GM21381 (cell line): ENCODE measurements at regions not wholly inside any gene's neighbourhood (a gene's known extent, or its start where the extent isn't known, plus 50 kb on each side); places are given as distances from the start of the nearest gene placed in this dataset.
"Not testable (repeated sequence)": the region's sequence is repeated elsewhere in the genome, so short reads cannot be mapped to it uniquely, and the experiment has no call there.

ENCODE experiments used
- ATAC-seq: cut with Tn5 transposase; IDR thresholded peaks from one replicate; pipeline ENCODE4 v1.9.1; 2021; ENCODE audit warnings: mild to moderate bottlenecking, moderate library complexity; ENCODE audit not compliant: unreplicated experiment

DNA sequence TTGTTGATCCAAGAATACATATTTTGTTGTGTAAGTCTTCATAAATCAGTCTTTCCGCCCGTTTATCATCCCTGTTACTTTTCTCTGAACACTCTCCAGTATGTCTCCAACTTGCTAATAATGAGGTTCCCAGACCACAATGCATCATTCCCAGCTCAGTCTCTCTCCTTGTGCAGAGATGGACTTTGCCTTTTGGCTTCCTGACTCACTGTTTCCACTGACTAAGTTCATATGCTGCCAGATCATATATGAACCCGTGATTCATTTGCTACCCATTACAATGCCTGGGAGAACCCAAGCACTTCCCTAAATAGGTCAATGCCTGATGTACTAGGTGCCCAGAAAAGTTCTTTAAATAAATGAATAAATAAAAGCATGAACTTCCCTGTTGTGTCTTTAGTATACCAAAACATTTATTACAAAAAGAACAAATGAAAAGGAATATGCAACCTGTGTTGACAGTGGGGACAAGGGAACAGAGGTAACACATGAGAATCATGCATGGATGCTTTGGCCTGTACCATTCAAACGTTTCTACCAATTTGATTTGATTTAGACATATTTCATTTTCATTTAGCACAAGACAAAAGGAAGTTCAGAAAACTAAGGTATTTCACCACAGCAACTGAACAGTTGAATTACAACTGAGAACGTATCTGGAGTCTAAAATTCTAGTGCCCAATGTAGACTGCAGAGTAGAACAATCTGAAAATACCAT is 215.4 kb upstream of the HNRNPA3 start:
- ATAC-seq = peak; percentile 52

- ATAC-seq = peak; percentile 9
These were observed 214.8 kb upstream of the HNRNPA3 start for GRCh38 chr2:176997792-176998169.

- ATAC-seq = peak; percentile 42
These were observed 213.3 kb upstream of the HNRNPA3 start for GRCh38 chr2:176999301-176999700.

GRCh38 chr2:177000061-177000714 is 212.4 kb upstream of the HNRNPA3 start:
- no peak for ATAC-seq

DNA sequence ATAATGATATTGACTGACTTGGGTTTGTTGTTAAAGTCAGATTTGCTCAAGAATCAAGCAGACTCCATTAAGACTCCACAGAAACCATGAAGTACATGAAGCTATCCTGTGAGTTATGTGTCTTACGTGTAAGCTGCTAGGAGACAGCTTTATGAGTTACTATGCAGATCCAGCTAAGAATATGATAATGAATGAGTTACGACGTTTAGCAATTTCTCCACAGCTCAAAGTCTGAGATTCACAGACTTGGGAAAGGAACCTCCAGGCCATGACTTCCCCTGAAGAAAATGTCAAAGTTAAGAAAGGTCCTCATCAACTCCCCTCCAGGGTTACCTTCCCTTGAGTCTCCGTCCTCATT is 211.9 kb upstream of the HNRNPA3 start:
- no peak for ATAC-seq

DNA sequence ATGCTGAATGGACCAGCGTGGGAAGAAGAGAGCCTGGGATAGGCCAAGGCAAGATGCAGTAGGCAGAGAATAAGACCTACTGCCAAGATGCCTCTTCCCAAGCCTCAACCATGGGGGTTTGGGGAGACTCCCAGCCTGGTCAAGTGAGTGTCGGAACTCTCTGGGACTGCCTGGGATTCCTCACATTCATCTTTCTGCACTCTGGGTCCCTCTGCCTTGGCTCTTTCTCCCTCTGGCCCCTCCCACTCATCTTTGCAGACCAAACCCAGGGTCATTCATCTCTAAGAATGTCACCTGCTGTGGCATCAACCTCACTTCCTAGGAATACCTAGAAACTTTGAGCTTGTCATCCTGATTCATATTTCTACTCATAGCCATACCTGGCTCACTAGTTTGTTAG is 211.3 kb upstream of the HNRNPA3 start:
- ATAC-seq = no peak

- no peak for ATAC-seq
These were observed 209.6 kb upstream of the HNRNPA3 start for GRCh38 chr2:177002983-177003382.

DNA sequence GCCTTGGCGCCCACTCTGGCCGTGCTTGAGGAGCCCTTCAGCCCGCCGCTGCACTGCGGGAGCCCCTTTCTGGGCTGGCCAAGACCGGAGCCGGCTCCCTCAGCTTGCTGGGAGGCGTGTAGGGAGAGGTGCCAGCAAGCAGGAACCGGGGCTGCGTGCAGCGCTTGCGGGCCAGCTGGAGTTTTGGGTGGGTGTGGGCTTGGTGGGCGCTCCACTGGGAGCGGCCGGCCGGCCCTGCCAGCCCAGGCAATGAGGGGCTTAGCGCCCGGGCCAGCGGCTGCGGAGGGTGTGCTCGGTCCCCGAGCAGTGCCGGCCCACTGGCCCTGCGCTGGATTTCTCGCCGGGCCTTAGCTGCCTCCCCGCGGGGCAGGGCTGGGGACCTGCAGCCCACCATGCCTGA is 204.9 kb upstream of the HNRNPA3 start:
- not testable (repeated sequence) for ATAC-seq

GRCh38 chr2:177008662-177009061 is 203.9 kb upstream of the HNRNPA3 start:
- ATAC-seq = not testable (repeated sequence)

GRCh38 chr2:177010146-177010545 is 202.4 kb upstream of the HNRNPA3 start:
- ATAC-seq = no peak

DNA sequence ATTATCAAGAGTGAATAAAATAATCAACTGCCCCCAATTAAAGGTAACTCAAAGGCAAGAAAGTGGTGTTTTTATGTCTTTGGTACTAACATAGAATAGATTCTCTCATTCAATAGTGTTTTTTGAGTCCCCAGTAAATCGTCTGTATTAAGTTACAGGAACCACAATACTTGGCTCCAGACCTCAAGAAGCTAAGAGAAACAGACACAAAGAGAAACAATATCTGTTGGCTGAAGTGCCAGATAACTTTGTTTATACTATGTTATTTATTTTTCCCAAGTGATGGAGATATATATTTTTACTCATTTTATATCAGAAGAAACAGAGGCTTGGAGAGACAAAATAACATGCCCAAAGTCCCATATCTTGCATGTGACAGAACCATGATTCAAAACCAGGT is 201.7 kb upstream of the HNRNPA3 start:
- no peak for ATAC-seq

DNA sequence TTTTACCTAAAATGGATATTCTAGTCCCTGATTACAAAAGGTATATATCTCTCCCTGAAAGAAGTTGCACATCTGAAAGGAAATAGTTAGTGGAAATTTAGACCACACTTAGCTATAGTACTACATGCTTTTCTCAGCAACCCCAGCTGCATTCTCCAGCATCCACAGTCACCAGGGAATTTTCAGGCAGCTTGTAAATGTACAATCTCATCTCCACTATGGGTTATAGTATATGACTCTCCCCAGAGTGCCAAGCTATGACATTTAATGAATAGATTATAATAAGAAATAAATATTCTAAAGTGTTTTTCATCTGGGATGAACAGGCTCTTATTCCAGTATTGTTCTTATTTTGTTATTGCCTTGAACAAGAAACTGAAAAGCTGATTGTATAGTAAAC is 197.6 kb upstream of the HNRNPA3 start:
- no peak for ATAC-seq

DNA sequence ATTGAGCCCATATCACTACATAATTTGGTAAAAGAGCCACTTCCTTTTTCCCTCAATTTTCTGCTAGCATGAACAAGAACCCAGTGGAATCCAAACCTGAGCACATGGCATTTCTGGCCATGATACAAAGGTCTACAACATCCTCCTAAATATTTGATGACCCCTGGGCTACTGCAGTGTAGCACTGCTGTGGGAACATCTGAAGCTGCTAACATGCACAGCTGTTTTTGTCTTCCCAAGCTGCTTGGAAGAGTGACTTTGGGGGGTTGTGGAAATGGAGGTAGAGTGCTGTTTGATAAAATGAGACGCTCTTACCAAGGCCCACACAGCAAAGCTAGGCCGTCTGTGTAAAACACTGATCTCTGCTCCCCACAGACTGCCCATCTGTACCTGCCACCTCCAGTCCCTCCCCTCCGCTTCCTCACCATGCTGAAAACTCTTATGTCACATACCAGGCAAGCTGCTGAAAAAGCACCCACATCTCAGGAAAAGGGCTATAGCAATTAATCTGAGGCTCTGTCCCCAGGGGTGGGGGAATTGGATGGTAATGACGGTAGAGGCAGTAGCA is 197.2 kb upstream of the HNRNPA3 start:
- ATAC-seq = no peak

- ATAC-seq = no peak
These were observed 192.0 kb upstream of the HNRNPA3 start for GRCh38 chr2:177020524-177021119.

- no peak for ATAC-seq
These were observed 190.8 kb upstream of the HNRNPA3 start for GRCh38 chr2:177021706-177022343.

DNA sequence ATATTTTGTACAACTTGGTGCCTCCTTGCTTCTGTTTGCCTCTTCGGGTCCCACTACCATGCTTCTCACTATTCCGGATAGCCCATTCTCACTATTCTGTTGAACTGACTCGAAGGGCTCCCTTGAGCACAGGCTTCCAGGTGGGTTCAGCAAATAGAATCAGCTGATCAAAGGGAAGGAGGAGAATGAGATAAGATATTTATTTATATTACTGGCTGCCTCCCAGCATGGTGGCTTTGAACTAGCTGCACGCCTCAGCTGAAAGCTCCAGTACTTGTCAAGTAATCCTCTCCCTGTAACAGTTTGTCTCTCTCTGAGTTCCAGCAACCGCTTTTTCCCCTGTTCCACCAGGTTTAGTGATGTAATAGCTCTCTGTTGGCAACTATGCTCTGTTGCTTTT is 187.8 kb upstream of the HNRNPA3 start:
- ATAC-seq = no peak

- no peak for ATAC-seq
These were observed 186.3 kb upstream of the HNRNPA3 start for GRCh38 chr2:177026253-177026652.

- no peak for ATAC-seq
These were observed 185.6 kb upstream of the HNRNPA3 start for GRCh38 chr2:177026956-177027355.

- ATAC-seq = no peak
These were observed 184.3 kb upstream of the HNRNPA3 start for GRCh38 chr2:177028296-177028695.

DNA sequence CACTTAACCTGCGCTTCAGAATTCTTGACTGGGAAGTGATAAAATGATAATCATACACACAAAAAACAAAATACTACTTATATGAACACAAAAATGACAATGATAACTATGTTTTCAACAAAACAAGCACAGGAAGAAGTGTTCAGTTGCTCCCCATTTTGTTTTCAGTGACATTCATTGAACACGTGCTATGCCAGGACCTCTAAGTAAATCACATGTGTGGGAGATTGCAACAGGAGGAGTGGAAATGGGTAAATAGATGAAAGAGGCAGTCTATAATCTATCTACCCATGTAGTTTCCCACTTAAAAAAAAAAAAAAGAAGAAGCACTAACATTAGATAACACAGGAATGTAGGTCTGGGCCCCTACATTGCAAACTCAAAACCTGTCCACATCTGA is 183.5 kb upstream of the HNRNPA3 start:
- ATAC-seq = no peak

- ATAC-seq = no peak
These were observed 183.1 kb upstream of the HNRNPA3 start for GRCh38 chr2:177029501-177029900.

DNA sequence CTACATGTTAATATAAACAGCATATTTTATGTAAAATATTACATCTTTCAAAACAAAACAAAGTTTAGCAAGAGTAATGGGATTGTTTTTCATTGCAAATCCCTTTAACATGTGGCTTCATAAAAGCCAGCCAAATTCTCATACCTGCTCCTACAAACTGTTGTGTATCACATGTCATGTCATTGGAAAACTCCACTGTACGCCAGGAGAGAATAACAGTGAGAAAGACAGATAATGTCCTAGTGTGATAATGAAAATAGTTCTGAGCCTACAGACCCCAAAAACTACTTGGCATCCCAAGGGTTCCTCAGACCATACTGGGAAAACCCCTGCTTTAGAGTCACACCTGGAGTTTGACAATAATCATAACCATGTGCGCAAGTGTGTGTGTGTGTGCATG is 182.7 kb upstream of the HNRNPA3 start:
- no peak for ATAC-seq
